ENCODE measurements at regions not wholly inside any gene's neighbourhood (a gene's known extent, or its start where the extent isn't known, plus 50 kb on each side); places are given as distances from the start of the nearest gene placed in this dataset.

GRCh38 chr12:130087222-130087621 lies 75.0 kb upstream of the FZD10 start:
- TF ChIP-seq EZH2 (IDR thresholded peaks at IDR 0.05; ENCODE audit: borderline replicate concordance), result no peak
- no peak for TF ChIP-seq CTCF (IDR thresholded peaks at IDR 0.05; ENCODE audit: poor library complexity)

Measured in hepatocyte (in vitro differentiated cells).